ENCODE measurements at regions not wholly inside any gene's neighbourhood (a gene's known extent, or its start where the extent isn't known, plus 50 kb on each side); places are given as distances from the start of the nearest gene placed in this dataset.

GRCh38 chr4:71841336-71841735 lies 57.5 kb upstream of the GC start:
- Mint-ChIP-seq H3K27me3 (ENCODE audit: unreplicated experiment) (no peaks in the 10 kb centered on the region), H3K9me3 (ENCODE audit: unreplicated experiment) (no peaks in the 10 kb centered on the region), H3K4me3 (ENCODE audit: unreplicated experiment) (no peak overlapping the region), H3K36me3 (ENCODE audit: unreplicated experiment) (no peaks in the 10 kb centered on the region), H3K4me1 (ENCODE audit: low read depth, unreplicated experiment) (no peaks in the 10 kb centered on the region), H3K27ac (ENCODE audit: unreplicated experiment) (no peak overlapping the region)
- TF ChIP-seq CTCF (IDR thresholded peaks at IDR 0.05; ENCODE audit: partially characterized antibody, unreplicated experiment): no peak
- DNase-seq: no peak

- DNase-seq: no peak
- Mint-ChIP-seq H3K27me3 (ENCODE audit: unreplicated experiment) (no peaks in the 10 kb centered on the region), H3K9me3 (ENCODE audit: unreplicated experiment) (no peaks in the 10 kb centered on the region), H3K36me3 (ENCODE audit: unreplicated experiment) (no peaks in the 10 kb centered on the region), H3K4me3 (ENCODE audit: unreplicated experiment) (no peak overlapping the region), H3K27ac (ENCODE audit: unreplicated experiment) (no peak overlapping the region), H3K4me1 (ENCODE audit: low read depth, unreplicated experiment) (no peaks in the 10 kb centered on the region)
- no peak for TF ChIP-seq CTCF (IDR thresholded peaks at IDR 0.05; ENCODE audit: partially characterized antibody, unreplicated experiment)
Observed at GRCh38 chr4:71847300-71847699, 63.4 kb upstream of the GC start.

GRCh38 chr4:71855944-71856343 lies 72.1 kb upstream of the GC start:
- Mint-ChIP-seq H3K9me3 (ENCODE audit: unreplicated experiment) (peaks cover 1% of the 10 kb centered on the region), H3K27me3 (ENCODE audit: unreplicated experiment) (peaks cover 2% of the 10 kb centered on the region), H3K36me3 (ENCODE audit: unreplicated experiment) (no peaks in the 10 kb centered on the region), H3K4me1 (ENCODE audit: low read depth, unreplicated experiment) (no peaks in the 10 kb centered on the region), H3K27ac (ENCODE audit: unreplicated experiment) (no peak overlapping the region), H3K4me3 (ENCODE audit: unreplicated experiment) (no peak overlapping the region)
- no peak for TF ChIP-seq CTCF (IDR thresholded peaks at IDR 0.05; ENCODE audit: partially characterized antibody, unreplicated experiment)
- no peak for DNase-seq

GRCh38 chr4:71857713-71858451 lies 74.0 kb upstream of the GC start:
- no peak for DNase-seq
- H3K4me1 Mint-ChIP-seq (ENCODE audit: low read depth, unreplicated experiment): no peaks in the 10 kb centered on the region
- TF ChIP-seq CTCF (IDR thresholded peaks at IDR 0.05; ENCODE audit: partially characterized antibody, unreplicated experiment): no peak
- H3K9me3 Mint-ChIP-seq (ENCODE audit: unreplicated experiment): peaks cover 1% of the 10 kb centered on the region
- H3K27ac Mint-ChIP-seq (ENCODE audit: unreplicated experiment): no peak overlapping the region
- no peaks in the 10 kb centered on the region for H3K36me3 Mint-ChIP-seq (ENCODE audit: unreplicated experiment)
- no peak overlapping the region for H3K4me3 Mint-ChIP-seq (ENCODE audit: unreplicated experiment)
- peaks cover 2% of the 10 kb centered on the region for H3K27me3 Mint-ChIP-seq (ENCODE audit: unreplicated experiment)

- Mint-ChIP-seq H3K9me3 (ENCODE audit: unreplicated experiment) (peaks cover 4% of the 10 kb centered on the region), H3K27ac (ENCODE audit: unreplicated experiment) (no peak overlapping the region), H3K27me3 (ENCODE audit: unreplicated experiment) (peaks cover under 1% of the 10 kb centered on the region), H3K4me1 (ENCODE audit: low read depth, unreplicated experiment) (no peaks in the 10 kb centered on the region), H3K4me3 (ENCODE audit: unreplicated experiment) (no peak overlapping the region), H3K36me3 (ENCODE audit: unreplicated experiment) (no peaks in the 10 kb centered on the region)
- DNase-seq: no peak
- no peak for TF ChIP-seq CTCF (IDR thresholded peaks at IDR 0.05; ENCODE audit: partially characterized antibody, unreplicated experiment)
Observed at GRCh38 chr4:71860643-71861042, 76.8 kb upstream of the GC start.
